ENCODE measurements at regions not wholly inside any gene's neighbourhood (a gene's known extent, or its start where the extent isn't known, plus 50 kb on each side); places are given as distances from the start of the nearest gene placed in this dataset.
A peak's percentile ranks its signal among the peaks of the same experiment; 100 is the strongest.

GRCh38 chr2:8472545-8473323 lies 209.1 kb upstream of the ID2 start:
- no peak for DNase-seq

DNA sequence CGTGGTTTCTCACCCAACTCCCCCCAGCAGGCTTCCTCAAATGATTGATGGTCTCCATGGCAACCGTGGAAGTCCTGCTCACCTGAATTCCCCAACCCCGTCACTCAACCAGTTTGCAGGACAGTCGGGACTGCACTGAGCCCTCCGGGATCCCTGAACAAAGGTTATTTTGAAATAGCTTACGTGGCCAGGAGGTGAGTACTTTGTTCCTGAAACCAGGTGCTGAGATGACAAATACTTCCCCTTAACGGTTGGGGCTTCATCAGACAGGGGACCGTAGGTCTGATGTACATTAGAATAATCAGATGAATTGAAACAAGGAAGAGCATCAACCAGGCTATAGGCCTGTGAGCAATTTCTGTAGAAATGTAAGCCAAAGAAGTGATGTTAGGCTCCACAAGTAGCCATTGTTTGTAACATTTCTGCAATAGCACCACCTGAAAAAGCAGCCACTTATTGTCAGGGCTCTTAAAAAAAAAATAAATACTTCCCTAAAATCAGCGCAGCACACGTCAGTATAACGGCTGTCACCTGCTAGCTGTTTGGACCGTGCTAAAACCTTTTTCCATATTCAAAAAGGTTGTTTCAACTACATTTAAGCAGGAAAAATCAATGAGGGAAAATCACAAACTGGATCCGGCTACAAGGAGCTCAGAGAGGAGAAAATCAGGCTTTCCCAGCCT lies 206.4 kb upstream of the ID2 start:
- DNase-seq = peak; percentile 62 to 68

- peak in 1 of 2 experiments; percentile 45 for DNase-seq
These were observed 204.0 kb upstream of the ID2 start for GRCh38 chr2:8477552-8478470.

- DNase-seq = no peak
These were observed 203.4 kb upstream of the ID2 start for GRCh38 chr2:8478471-8478793.

DNA sequence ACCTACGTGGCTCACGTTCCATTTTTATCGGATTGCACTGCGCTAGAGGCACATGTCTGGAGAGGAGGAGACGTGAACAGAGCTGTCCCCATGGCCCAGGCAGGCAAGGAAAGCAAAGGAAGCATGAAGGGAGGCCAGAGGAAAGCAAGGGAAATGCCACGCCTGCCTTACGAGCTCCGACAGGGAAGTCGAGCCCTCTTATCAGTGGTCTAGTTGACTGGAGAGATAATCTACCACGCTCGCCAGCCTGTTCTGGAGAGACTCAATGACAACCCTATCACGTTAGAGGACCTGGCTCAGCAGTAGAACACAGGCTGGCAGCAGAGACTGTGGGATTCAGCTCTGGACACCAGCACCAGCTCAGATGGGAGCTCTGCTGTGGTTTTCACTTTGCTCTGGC lies 202.6 kb upstream of the ID2 start:
- no peak for DNase-seq

DNA sequence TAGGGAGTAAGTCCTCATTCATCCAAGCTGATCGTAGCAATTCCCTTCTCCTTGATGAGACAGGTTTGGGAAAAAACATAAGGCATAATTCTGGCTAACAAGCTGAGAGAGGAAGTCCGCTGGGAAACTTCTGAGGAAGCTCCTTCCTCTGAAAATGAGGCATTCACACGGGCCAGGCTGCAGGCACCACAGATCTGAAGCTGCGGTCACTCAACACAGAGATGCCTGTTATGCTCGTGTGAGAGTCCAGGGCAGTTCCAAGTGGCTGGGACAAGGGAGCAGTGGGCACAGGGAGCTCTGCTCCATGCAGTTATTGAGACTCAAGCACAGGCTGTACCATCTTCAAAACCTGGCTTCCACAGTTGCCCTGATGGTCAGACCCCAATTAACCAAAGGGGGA lies 200.9 kb upstream of the ID2 start:
- DNase-seq = no peak

DNA sequence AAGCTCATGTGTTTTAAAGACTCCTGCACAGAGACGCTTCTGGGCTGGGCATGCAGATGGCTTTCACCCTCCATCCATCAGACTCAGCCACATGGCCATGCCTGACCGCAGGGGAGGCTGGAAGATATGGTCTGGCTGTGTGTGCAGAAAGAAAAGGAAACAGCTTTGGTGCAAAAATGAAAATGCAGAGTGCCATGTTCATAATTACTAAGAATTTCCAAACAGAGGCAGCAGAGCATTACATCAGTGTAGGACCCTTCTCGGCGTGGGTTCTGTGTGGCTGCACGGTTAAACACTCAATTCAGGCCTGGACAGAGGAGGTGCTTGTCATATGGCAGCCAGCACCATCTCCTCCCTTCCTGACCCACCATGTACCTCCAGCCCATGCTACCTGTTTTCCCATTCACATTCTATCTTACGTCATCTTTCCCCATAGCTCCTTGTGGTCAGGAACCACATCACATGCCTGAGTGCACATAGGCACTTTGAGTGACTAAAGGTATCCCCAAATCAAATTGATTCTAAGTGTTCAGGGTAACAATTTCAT lies 200.3 kb upstream of the ID2 start:
- peak; percentile 69 to 75 for DNase-seq

DNA sequence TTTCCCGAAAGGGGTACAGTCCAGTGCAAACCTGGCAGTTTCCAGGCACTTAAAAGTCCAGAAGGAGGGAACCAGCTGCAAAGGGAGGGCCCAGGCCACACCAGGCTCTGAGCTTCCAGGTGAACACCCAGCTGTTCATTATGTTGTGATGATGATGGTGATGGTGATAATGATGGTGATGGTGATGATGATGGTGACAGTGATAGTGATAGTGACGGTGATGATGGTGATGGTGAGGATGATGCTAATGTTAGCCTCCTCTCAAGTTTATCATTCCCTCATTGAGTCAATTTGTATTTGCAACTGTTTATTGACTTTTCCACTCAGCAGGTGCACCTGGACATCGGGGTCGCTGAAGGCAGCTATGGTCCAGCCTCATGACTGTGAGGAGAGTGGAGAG lies 199.4 kb upstream of the ID2 start:
- DNase-seq = no peak

DNA sequence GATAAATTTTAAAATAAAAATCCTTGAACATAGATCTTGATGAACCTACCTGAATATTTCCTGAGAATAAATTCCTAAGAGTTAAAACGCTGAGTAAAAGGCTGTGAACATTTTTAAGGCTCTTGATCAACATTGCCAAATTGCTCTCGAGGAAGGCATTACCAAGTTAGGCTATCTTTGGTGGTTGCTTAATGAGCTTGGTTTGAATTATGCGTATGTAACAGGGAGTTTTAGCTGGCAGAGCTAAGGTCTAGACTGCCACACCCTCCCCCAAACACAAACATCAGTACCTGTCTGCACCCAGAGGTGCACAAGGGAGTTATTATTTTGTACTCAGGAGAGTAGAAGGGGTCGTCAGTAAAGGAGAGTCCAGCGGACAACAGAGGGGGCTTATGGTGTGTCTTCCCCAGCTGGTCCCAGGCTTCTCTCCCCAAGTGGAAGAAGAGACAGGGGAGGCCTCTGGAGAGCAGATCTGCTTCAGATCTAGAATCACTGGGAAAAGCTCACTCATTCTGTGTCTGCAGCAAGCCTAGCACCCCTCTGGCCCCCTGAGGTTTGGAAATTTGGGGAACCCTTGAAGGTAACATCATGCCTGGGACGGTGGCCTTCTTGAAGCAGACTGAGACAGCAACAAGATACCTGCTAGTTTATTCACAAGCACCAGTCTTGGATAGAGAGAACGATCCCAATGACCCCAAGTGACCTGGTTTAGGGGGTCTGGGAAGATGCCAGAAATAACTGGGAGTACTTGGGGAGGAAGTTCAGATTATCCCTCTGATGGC lies 197.2 kb upstream of the ID2 start:
- DNase-seq = no peak

GRCh38 chr2:8485736-8486135 lies 196.1 kb upstream of the ID2 start:
- DNase-seq = no peak

DNA sequence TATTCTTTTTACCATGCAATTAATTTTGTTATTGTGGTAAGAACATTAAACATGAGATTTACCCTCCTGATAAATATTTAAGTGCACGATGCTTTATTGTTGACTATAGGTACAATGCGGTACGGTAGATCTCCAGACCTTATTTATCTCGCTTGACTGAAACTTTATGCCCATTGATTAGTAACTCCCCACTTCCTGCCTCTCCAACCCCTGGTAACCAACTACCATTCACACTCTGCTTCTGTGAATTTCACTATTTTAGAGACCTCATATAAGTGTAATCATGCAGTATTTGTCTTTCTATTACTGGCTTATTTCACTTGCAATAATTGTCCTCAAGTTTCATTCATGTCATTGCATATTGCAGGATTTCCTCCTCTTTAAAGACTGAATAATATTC lies 195.7 kb upstream of the ID2 start:
- no peak for DNase-seq

DNA sequence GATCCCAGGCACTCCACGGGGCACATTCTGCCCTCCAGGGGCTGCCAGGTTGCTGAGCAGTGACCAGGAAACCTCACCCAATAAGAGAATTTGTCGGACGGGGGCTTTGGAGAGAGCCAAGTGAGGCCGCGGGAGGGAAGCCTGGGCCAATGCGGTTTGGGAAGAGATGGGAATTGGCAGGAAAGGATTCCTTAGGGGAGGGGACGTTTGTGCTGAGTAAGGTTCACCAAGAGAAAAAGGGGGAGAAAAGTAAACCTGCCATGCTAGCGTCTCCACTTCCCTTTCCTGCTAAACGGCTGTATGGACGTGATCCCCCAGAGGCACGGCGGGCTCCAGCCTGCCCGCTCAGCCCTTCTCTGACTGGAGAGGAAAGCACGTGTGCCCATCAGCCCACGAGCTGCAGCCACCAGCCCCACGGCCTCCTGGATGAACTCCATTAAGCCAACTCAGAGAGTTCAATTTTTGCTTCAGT lies 194.4 kb upstream of the ID2 start:
- DNase-seq = no peak

- DNase-seq = peak; percentile 71 to 76
These were observed 193.7 kb upstream of the ID2 start for GRCh38 chr2:8488001-8488738.

- no peak for DNase-seq
These were observed 192.6 kb upstream of the ID2 start for GRCh38 chr2:8489221-8489620.

DNA sequence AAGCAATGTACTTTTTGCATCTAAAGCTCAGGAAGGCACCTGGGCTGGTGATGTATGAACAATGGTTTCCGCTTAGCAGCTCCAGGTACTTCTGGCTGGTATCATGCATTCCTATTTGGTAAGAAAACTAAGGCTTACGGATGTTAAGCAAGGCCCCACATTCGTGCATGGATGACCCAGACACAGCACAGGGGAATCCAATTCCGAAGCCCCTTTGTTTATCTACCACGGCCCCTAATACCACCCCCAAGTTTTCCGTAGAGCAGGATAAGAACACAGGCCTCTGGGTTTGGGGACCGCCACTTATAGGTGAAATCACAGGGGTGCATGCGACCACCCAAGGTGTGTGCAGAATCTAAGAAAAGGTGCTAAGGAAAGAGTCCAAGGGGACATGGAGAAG lies 192.1 kb upstream of the ID2 start:
- no peak for DNase-seq

DNA sequence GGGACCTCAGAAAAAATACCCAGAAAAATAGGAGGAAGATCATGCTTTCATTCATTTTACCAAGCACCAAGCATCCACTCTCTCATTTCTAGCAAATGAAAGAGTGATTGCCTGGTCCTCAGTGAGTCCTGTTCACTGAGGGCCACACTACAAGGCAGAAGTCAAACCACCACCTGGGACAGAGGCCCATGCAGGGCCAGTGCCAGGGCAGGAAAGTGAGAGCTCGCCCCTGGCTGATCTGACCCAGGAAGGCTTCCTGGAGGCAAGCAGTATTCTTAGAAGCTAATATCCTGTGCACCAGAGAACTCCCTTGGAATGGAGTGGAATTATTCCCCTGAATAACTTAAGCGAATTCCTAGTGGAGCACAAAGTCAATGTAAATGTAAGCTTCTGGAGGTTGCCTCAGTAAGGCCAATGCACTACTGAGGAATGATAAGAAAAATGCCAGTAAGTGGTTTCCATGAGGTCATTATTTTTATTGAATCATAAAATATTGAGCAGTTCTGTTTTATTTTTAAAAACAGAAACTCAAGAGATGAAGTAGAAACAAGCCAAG lies 191.6 kb upstream of the ID2 start:
- DNase-seq = no peak

DNA sequence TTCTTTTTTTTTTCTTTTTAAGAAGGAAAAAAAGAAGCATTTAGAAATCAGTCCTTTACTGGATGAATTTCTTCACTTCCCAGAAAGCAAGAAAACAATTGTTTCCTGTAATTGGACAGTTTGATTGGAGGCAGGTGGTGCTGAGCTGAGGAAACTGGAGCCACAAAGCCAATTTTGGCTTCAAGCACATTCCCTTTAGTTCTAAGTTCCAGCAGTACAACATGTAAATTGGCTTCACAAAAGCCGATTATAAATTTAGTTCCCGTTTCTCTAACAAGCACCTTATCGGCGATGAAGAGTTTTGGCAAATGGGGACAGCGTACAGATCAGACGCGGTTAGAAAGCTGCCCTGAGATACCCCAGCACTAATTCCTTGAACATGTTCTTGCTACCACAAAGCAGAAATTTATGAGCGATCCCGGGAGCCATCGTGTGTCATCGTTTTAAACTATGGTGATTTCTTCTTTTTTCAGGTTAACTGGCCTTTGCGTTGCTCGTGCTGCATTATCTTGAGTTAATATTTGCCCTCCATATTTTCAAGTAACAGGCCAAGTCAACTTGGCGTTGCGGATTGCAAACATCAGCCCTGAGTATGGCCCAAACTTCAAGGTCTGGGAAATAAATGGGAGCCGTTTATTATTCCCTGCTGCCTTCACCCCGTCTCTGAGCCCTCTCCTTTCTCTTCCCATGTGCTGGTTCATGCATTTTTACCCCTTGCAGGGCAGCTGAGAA lies 190.4 kb upstream of the ID2 start:
- no peak for DNase-seq

DNA sequence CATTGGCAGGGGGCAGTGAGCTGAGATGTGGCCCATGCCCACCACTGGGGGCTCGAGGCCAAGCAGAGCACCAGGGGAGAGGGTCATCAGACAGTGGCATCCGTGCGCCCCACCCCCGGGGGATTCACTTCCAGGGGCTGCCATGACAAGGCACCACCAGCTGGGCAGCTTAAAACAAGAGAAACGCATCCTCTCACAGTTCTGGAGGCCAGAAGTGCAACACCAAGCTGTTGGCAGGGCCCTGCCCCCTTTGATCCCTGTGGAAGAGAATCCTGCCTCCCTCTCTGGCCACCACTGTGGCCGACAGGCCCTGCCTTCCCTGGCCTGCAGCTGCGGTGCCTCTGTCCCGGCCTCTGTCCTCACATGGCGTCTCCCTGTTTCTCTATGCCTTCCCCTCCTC lies 187.7 kb upstream of the ID2 start:
- no peak for DNase-seq

DNA sequence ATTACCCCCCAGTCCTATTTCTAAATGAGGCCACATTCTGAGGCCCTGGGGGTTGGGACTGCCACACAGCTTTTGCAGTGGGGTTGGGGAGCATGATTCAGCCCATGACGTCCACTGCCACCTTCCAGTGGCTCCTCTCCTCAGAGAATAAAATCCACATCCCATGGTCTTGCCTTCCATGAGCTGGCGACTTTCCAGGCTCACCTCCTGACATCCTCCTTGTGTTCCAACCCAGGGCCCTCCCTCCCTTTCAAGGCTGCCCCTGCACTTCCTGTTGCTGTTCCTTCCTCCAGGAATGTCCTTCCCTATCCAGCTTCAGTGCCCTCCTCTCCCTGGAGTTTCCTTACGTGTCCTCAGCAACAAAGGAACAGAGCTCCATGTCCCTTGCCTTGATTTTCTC lies 187.3 kb upstream of the ID2 start:
- no peak for DNase-seq

DNA sequence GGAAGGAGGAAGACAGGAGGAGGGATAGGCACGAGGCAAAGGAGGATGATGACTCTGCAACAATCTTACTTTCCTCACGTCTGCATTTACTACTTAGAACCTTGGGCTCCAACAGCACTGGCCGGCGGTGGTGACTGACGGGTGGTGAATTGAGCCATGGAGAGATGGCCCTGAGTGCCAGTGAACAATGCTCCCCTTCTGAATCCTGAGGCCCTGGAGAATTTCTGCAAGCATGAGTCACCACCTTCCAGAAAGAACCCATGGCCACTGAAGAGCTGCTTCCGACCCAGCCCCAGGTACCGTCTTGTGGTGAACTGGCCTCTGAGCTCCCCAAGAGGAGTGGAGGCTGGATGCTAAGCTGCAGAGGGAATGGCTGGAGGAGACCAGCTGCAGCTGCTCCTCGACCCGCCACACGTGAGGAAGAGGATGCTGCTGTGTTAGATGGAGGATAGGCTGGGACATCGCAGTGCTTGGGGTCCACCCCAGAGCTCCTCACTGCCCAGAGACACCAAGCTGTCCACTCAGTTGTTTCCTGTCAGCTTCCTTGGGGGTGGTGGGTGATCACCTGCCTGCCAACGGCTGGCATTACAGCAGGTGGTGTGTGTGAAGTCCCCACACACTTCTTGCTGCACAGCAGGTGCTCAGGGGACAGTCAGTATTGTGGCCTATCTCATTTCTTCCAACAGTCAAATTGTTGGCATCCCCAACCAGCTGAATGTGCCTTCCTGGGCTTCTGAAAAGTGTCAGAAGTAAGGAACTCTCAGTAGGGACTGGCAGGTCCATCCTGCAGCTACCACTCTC lies 186.5 kb upstream of the ID2 start:
- no peak for DNase-seq
